HL-60 (cell line): ENCODE measurements at regions not wholly inside any gene's neighbourhood (a gene's known extent, or its start where the extent isn't known, plus 50 kb on each side); places are given as distances from the start of the nearest gene placed in this dataset.

Experiments used
- DNase-seq, 2 experiments: peaks; one replicate each; pipeline ENCODE4 v3.0.0-alpha.2; 2010 to 2020; ENCODE audit warnings: low read depth in 1 of 2, low spot score in 1 of 2
- H3K27ac ChIP-seq: fragments of 250-450 bp; sonication (Bioruptor Pico); replicated peaks from 2 replicates; pipeline ENCODE4 v1.5.1; 2020; ENCODE audit warnings: mild to moderate bottlenecking, moderate library complexity
- H3K27me3 ChIP-seq: fragments of 250-450 bp; sonication (Bioruptor Pico); 2 replicates; pipeline ENCODE4 v1.5.1; 2021; ENCODE audit warnings: mild to moderate bottlenecking, moderate library complexity; ENCODE audit not compliant: insufficient read depth, poor library complexity, severe bottlenecking
- H3K4me3 ChIP-seq: replicated peaks from 2 replicates; pipeline ENCODE4 v1.5.1; 2011; ENCODE audit warnings: mild to moderate bottlenecking, control low read depth, low read length; ENCODE audit not compliant: insufficient read depth
- CTCF ChIP-seq: IDR thresholded peaks from one replicate; pipeline ENCODE4 v1.5.1; 2011; ENCODE audit warnings: low read length, control low read depth, inconsistent platforms; ENCODE audit not compliant: insufficient read depth
- GABPA ChIP-seq: IDR thresholded peaks from 2 replicates; pipeline ENCODE4 v1.6.1; 2012; ENCODE audit warnings: low read depth
- POLR2AphosphoS5 ChIP-seq: IDR thresholded peaks from 2 replicates; pipeline ENCODE4 v1.6.1; 2012; ENCODE audit warnings: low read depth
- SPI1 ChIP-seq: IDR thresholded peaks from 2 replicates; pipeline ENCODE4 v1.6.1; 2012; ENCODE audit warnings: low read depth, mild to moderate bottlenecking, borderline replicate concordance
- TF ChIP-seq, protein P1 (sequence below): IDR thresholded peaks from 2 replicates; pipeline ENCODE4 v1.6.1; 2012; ENCODE audit warnings: low read depth; ENCODE audit not compliant: insufficient replicate concordance

DNA sequence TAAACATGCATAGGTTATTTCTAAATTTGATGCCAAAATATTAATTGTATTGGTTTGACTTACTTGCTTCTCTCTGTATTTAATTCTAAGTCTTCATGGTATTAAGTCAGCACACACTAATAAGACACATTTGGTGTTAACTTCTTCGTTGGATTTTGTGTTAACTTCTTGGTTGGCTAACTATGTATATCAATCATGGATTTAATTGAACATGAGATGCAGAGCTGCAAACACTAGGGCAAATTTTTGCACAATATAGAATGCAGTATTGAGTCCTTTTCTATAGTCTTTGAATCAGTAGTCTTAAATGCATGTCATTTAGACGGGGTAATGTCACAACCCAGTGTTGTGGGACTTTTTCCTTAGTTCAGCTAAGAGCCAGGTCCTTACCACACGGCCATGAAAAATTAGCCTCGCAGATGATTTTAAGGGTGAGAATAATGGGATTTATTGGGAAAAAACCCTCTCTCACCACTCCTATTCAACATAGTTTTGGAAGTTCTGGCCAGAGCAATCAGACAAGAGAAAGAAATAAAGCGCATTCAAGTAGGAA lies 142.9 kb upstream of the TRIM24 start:
- H3K27me3 ChIP-seq: no peaks in the 10 kb centered on the region
- TF ChIP-seq, protein P1, sequence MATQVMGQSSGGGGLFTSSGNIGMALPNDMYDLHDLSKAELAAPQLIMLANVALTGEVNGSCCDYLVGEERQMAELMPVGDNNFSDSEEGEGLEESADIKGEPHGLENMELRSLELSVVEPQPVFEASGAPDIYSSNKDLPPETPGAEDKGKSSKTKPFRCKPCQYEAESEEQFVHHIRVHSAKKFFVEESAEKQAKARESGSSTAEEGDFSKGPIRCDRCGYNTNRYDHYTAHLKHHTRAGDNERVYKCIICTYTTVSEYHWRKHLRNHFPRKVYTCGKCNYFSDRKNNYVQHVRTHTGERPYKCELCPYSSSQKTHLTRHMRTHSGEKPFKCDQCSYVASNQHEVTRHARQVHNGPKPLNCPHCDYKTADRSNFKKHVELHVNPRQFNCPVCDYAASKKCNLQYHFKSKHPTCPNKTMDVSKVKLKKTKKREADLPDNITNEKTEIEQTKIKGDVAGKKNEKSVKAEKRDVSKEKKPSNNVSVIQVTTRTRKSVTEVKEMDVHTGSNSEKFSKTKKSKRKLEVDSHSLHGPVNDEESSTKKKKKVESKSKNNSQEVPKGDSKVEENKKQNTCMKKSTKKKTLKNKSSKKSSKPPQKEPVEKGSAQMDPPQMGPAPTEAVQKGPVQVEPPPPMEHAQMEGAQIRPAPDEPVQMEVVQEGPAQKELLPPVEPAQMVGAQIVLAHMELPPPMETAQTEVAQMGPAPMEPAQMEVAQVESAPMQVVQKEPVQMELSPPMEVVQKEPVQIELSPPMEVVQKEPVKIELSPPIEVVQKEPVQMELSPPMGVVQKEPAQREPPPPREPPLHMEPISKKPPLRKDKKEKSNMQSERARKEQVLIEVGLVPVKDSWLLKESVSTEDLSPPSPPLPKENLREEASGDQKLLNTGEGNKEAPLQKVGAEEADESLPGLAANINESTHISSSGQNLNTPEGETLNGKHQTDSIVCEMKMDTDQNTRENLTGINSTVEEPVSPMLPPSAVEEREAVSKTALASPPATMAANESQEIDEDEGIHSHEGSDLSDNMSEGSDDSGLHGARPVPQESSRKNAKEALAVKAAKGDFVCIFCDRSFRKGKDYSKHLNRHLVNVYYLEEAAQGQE: no peak
- TF ChIP-seq CTCF (no peak), SPI1 (no peak), POLR2AphosphoS5 (no peak), GABPA (no peak)
- no peak for DNase-seq
- H3K27ac ChIP-seq: no peak overlapping the region
- H3K4me3 ChIP-seq: no peak overlapping the region

DNA sequence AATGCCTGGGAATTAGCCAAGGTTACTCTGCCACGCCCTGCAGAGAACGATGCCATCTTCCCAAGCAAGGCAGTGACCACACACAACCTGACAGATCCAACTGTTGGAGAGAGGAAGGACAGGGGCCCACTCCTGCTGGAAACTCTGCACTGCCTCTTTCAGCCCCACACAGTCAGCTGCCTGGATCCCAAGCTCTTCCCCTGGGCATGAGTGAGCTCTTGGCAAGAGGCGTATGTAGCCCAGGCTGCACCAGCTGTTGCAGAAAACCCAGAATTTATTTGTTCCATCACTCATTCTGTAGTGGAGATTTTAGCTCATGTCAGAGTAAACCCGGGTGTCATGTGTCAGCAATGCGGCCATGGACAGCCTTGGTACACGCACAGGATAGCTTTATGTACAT lies 135.1 kb upstream of the TRIM24 start:
- no peak overlapping the region for H3K27ac ChIP-seq
- DNase-seq: no peak
- H3K27me3 ChIP-seq: no peaks in the 10 kb centered on the region
- H3K4me3 ChIP-seq: no peak overlapping the region
- TF ChIP-seq GABPA: no peak
- no peak for TF ChIP-seq CTCF
- TF ChIP-seq SPI1: no peak
- TF ChIP-seq POLR2AphosphoS5: no peak
- TF ChIP-seq, protein P1: no peak

DNA sequence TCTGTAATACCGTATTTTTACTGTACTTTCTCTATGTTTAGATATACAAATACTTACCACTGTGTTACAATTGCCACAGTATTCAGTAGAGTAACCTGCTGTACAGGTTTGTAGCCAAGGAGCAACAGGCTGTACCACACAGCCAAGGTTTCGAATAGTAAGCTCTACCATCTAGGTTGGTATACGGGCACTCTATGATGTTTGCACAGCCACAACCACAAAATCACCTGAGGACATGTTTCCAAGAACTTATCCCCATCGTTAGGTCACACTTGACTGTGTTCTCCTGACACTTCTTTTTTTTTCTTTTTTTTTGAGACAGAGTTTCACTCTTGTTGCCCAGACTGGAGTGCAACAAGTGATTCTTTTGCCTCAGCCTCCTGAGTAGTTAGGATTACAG lies 134.6 kb upstream of the TRIM24 start:
- TF ChIP-seq GABPA (no peak), CTCF (no peak), POLR2AphosphoS5 (no peak), SPI1 (no peak)
- TF ChIP-seq, protein P1: no peak
- no peak overlapping the region for H3K4me3 ChIP-seq
- no peaks in the 10 kb centered on the region for H3K27me3 ChIP-seq
- no peak overlapping the region for H3K27ac ChIP-seq
- no peak for DNase-seq
